ENCODE measurements at regions not wholly inside any gene's neighbourhood (a gene's known extent, or its start where the extent isn't known, plus 50 kb on each side); places are given as distances from the start of the nearest gene placed in this dataset.
"Not testable (repeated sequence)": the region's sequence is repeated elsewhere in the genome, so short reads cannot be mapped to it uniquely, and the experiment has no call there.

GRCh38 chr9:64774813-64775793, 509.9 kb downstream of the FOXD4L5 start:
- TF ChIP-seq CTCF (conservative IDR thresholded peaks at IDR 0.05; ENCODE audit: low read length); EZH2phosphoT487 (IDR thresholded peaks at IDR 0.05; ENCODE audit: borderline replicate concordance, low read depth, low read length): not testable (repeated sequence)

All from OCI-LY7 (cell line).